Mesodermal cell (in vitro differentiated cells): ENCODE measurements at regions not wholly inside any gene's neighbourhood (a gene's known extent, or its start where the extent isn't known, plus 50 kb on each side); places are given as distances from the start of the nearest gene placed in this dataset.

ENCODE experiments used
- H3K27ac ChIP-seq: 2 replicates; pipeline ENCODE4 v1.7.0; 2013; ENCODE audit warnings: mild to moderate bottlenecking, low read depth, low read length, moderate library complexity; ENCODE audit not compliant: severe bottlenecking
- H3K36me3 ChIP-seq: 2 replicates; pipeline ENCODE4 v1.7.1; 2013; ENCODE audit warnings: mild to moderate bottlenecking, low read length, moderate library complexity; ENCODE audit not compliant: control insufficient read depth, insufficient read depth
- H3K4me1 ChIP-seq: one replicate; pipeline ENCODE4 v1.7.1; 2013; ENCODE audit warnings: mild to moderate bottlenecking, low read length; ENCODE audit not compliant: insufficient read depth, control insufficient read depth, poor library complexity, severe bottlenecking
- H3K4me3 ChIP-seq: 2 replicates; pipeline ENCODE4 v1.7.0; 2013; ENCODE audit warnings: low read length, control low read depth, mild to moderate bottlenecking; ENCODE audit not compliant: insufficient read depth, poor library complexity, severe bottlenecking; ENCODE audit errors: extremely low read depth
- H3K9me3 ChIP-seq: 2 replicates; pipeline ENCODE4 v1.7.1; 2013; ENCODE audit warnings: mild to moderate bottlenecking, low read length, moderate library complexity; ENCODE audit not compliant: control insufficient read depth
- WGBS, 2 experiments: methylation state at CpG; one replicate each; pipeline ENCODE4 v1.1.5; 2013; ENCODE audit warnings: missing lambda C conversion rate in 2 of 2; ENCODE audit not compliant: insufficient coverage in 2 of 2; 5-methylcytosine and 5-hydroxymethylcytosine counted together

DNA sequence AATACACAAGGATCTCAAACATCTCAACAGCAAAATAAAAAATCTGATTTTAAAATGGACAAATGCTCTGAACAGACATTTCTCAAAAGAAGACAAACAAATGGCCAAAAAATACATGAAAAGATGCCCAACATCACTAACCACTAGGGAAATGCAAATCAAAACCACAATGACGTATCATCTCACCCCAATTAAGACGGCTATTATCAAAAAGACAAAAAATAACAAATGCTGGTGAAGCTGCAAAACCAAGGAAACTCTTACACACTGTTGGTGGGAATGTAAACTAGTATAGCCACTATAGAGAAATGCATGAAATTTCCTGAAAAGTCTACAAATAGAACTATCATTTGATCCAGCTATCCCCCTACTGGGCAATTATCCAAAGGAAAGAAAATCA, 145.0 kb downstream of the BTG1 start:
- Histone ChIP-seq H3K4me3 (no peak overlapping the region), H3K36me3 (no peaks in the 10 kb centered on the region), H3K27ac (no peak overlapping the region), H3K9me3 (no peaks in the 10 kb centered on the region), H3K4me1 (peaks cover 17% of the 10 kb centered on the region)
- no CpG with 5 or more reads among the region's 2 CpGs for WGBS, 2 experiments

DNA sequence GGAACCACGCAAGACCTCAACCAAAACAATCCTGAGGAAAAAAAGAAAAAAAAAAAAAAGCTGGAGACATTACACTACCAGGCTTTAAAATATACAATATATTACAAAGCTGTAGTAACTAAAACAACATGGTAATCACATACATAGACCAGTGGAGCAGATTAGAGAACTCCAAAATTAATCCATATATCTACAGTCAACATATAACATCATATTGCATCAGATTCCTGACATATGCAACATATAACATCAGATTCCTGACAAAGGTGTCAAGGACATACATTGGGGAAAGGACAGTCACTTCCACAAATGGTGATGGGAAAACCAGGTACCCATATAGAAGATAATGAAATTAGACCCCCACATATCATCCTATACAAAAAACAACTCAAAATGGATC, 145.8 kb downstream of the BTG1 start:
- no peaks in the 10 kb centered on the region for H3K36me3 ChIP-seq
- H3K27ac ChIP-seq, result no peak overlapping the region
- no peak overlapping the region for H3K4me3 ChIP-seq
- no peaks in the 10 kb centered on the region for H3K9me3 ChIP-seq
- WGBS, 2 experiments, result no CpG with 5 or more reads among the region's 1 CpG
- peaks cover 17% of the 10 kb centered on the region for H3K4me1 ChIP-seq

DNA sequence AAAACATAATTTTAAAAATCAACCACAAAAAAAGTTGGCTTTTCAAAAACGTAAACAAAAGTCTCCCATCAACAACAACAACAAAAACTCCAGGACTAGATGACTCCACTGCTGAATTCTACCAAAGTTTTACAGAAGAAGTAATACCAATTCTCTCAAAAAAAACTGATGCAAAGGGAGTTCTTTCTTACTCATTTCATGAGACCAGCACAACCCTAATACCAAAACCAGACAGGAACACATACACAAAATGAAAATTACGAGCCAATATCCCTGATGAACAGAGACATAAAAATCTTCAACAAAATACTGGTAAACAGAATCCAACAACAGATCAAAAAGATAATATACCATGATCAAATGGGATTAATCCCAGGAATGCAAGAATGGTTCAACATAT, 147.3 kb downstream of the BTG1 start:
- 75 to 92% methylated on average over 1 to 2 of the region's 2 CpGs for WGBS, 2 experiments
- Histone ChIP-seq H3K27ac (no peak overlapping the region), H3K36me3 (no peaks in the 10 kb centered on the region), H3K4me3 (no peak overlapping the region), H3K4me1 (peaks cover 11% of the 10 kb centered on the region), H3K9me3 (no peaks in the 10 kb centered on the region)

DNA sequence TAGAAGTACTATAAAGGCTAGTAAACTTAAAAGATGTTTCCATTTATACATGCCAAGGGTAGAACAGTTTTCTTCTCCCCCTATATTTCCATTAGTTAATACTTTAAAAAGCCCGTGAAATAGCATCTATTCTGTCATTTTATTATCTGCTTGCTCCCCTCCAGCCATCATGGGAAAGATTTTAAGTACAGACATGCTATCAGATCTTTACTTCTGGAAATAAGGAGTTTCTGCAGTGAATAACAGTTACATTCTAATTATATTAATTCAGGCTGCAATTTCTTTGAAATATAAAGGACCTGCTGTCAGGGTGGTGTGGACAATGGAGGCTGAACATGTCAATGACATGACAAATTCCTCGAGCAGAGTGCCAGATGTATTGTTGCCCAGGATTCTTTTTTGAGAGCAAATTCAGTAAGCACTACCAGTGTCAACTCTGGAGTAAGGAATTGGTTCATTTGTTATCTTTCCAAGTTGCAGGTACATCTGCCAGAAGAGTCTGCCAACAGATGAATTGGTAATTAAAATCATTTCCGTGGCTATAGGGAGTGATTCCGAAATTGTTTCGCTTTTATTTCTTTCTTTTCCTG, 151.3 kb downstream of the BTG1 start:
- Histone ChIP-seq H3K4me1 (peaks cover 4% of the 10 kb centered on the region), H3K36me3 (no peaks in the 10 kb centered on the region), H3K4me3 (no peak overlapping the region), H3K27ac (no peak overlapping the region), H3K9me3 (no peaks in the 10 kb centered on the region)
- WGBS, 2 experiments, result 80 to 86% methylated on average over 1 to 2 of the region's 5 CpGs

DNA sequence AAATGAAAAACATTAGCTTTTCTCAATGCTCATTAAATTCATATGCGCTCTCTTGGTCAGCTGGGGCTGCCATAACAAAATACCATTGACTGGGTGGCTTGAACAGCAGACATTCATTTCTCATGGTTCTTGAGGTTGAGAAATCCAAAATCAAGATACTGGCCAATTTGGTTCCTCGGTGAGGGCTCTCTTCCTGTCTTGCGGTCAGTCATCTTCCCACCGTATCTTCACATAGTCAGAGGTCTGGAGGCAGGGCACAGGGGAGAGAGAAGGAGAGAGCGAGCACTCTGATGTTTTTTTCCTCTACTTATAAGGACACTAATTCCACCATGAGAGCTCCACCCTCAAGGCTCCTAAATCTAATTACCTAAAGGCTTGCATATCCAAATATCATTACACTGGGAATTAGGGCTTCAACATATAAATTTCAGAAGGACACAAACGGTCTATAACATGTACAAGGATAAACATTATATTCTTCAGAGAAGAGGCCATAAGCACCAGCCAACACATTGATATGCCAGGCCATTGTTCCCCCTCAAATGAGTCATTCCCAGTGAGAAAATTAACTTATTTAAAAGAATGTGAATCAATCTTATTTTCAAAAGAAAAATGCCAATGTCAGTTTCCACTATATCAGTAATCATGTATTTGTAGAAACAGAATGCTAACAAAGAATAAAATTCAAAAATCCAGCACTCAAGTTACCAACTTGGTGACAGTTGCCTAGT, 152.2 kb downstream of the BTG1 start:
- no peak overlapping the region for H3K4me3 ChIP-seq
- WGBS, 2 experiments, result 95 to 100% methylated on average over 1 to 2 of the region's 6 CpGs
- no peaks in the 10 kb centered on the region for H3K36me3 ChIP-seq
- H3K4me1 ChIP-seq, result peaks cover 4% of the 10 kb centered on the region
- no peak overlapping the region for H3K27ac ChIP-seq
- H3K9me3 ChIP-seq, result no peaks in the 10 kb centered on the region

DNA sequence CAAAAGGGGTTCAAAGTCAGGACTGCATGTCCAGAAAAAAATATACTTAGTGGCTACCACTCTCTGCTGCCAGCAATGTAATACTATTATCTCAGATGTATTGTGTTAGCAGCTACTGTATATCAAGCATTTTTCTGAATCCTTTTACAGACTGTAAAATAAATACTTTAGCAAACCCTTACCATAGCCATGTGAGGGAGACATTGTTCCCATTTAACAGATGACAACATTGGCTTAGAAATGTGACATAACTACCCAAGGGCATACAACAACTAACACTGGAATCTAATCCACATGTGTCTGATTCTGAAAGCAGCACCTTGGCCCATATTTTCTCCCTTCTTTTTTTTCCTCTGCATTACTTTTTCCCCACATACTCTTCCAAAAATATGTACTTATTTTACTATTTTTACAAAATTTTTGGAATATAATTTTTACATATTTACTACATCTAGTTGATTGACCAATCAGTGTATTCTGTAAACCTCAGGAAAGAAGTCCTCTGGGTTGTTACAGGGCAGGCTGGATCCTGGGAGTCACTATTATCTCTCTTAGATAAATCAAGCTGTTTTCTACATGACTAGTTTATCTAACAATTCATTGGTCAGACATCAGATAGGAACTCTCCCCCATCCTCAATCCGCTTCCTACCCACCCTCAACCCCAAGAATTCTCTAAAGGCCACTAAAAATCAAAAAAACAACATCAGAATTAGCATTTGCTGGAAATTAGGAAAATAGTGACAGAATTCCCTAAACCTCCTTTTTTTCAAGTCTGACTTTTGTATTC, 154.1 kb downstream of the BTG1 start:
- Histone ChIP-seq H3K4me3 (no peak overlapping the region), H3K36me3 (no peaks in the 10 kb centered on the region), H3K4me1 (peaks cover 11% of the 10 kb centered on the region), H3K9me3 (no peaks in the 10 kb centered on the region), H3K27ac (no peak overlapping the region)
- 29 to 50% methylated on average over 1 of the region's 1 CpG for WGBS, 2 experiments

DNA sequence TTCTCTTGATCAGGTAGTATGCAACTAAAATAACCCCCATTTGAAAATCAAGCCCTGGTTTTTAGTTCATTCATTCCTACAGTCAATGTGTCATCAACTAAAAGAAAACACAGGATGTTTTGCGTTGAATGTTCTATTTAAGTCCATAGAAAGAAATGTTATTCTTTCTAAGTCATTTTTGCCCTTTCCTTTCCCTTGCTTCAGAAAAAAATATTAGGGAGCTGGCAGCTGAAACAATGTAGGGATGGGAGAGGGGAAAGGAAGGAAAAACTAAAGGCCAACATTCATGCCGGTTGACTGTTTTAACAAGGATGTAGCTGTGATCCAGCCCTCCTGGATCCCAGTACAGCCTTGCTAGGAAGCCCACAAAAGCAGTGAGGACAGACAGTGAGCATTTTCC, 155.1 kb downstream of the BTG1 start:
- 67 to 82% methylated on average over 1 of the region's 2 CpGs for WGBS, 2 experiments
- H3K27ac ChIP-seq, result no peak overlapping the region
- H3K4me1 ChIP-seq, result peaks cover 22% of the 10 kb centered on the region
- no peaks in the 10 kb centered on the region for H3K9me3 ChIP-seq
- H3K4me3 ChIP-seq, result no peak overlapping the region
- H3K36me3 ChIP-seq, result no peaks in the 10 kb centered on the region

DNA sequence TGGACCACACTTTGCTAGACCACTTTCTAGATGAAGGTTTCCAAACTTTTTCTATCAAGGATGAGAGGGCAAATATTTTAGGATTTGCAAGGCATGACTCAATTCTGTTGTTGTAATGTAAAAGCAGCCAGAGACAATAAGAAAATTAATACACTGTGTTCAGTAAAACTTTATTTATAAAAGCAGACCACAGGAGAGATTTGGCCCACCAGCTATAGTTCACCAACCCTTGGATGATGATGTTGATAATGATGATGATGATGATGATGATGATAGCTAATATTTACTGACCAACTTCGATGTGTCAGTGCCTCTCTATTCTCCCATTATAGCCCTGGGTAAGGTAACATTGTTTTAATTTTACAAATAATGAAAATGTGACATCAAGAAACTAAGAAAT, 156.5 kb downstream of the BTG1 start:
- H3K4me3 ChIP-seq, result no peak overlapping the region
- H3K36me3 ChIP-seq, result no peaks in the 10 kb centered on the region
- no peak overlapping the region for H3K27ac ChIP-seq
- no peaks in the 10 kb centered on the region for H3K9me3 ChIP-seq
- WGBS, 2 experiments, result no CpG with 5 or more reads among the region's 1 CpG
- H3K4me1 ChIP-seq, result peaks cover 22% of the 10 kb centered on the region

DNA sequence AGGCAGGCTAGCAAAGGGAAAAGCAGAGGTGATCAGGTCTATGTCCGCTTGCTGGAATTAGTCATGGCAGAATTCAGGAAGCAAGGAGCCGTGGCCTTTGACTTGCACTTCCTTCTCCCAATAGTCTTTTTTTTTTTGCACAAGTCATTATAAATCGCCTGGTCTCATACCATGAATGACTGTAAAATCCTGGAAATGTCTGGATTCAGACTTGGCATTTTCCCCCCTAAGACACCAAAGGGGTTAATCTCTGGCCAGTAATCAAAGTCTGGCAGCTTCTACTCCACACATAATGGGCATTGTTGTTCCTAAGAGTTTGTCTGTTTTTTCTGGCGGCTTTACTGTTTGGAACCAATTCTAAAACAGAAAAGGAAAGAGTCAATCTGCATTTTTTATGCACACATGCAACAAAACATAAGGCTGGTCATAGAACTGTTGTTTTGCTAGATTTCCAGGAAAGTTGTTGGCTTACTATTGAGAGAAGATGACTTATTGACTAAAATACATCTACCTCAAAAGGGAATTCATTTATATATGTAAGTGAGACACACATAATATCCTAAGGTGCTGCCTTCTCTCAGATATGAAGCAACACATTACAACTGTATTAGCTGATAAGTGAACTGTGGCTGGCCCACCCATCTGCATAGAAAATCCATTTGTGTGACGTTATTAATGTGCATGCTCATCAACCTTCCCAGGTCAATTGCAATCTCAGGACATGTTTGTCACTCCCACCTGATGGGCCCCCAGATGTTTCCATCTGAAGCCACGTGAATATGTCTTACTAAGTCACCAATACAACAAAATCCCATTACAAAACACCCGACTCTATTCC, 157.3 kb downstream of the BTG1 start:
- Histone ChIP-seq H3K36me3 (no peaks in the 10 kb centered on the region), H3K4me1 (peaks cover 22% of the 10 kb centered on the region), H3K9me3 (no peaks in the 10 kb centered on the region), H3K4me3 (no peak overlapping the region), H3K27ac (no peak overlapping the region)
- 82 to 91% methylated on average over 4 to 6 of the region's 7 CpGs for WGBS, 2 experiments

DNA sequence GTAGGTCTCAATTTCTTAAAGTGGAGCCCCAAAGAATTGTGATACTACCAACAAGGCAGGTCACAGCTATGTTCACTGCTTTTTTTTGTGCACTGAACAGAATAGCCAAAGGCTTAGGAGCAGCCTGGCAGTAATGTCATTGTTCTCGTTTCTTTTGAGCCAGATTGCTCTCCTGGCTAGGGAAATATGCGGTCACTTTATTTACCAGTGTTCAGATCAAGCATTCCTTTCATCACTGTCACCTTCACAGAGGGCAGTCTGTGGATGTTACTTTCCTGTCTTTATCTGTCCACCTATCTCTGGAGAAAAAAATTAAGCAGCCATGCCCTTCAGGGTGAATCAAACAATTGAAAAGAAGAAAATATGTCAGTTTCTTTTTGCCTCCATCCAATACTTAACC, 159.6 kb downstream of the BTG1 start:
- H3K27ac ChIP-seq, result no peak overlapping the region

More for the DNA sequence above, 159.6 kb downstream of the BTG1 start:
- Histone ChIP-seq H3K4me1 (peaks cover 22% of the 10 kb centered on the region), H3K9me3 (no peaks in the 10 kb centered on the region), H3K4me3 (no peak overlapping the region), H3K36me3 (no peaks in the 10 kb centered on the region)
- 60 to 77% methylated on average over 2 of the region's 2 CpGs for WGBS, 2 experiments
